OCI-LY7 (cell line): ENCODE measurements at regions not wholly inside any gene's neighbourhood (a gene's known extent, or its start where the extent isn't known, plus 50 kb on each side); places are given as distances from the start of the nearest gene placed in this dataset.
"Not testable (repeated sequence)": the region's sequence is repeated elsewhere in the genome, so short reads cannot be mapped to it uniquely, and the experiment has no call there.

Source experiments
- BruUV-seq: library from RNA; stranded (reverse); fragments of 400-500 nt; replicated peaks from 2 replicates; lab custom pipeline; 2021; lab: Mats Ljungman, UMichigan
- CTCF ChIA-PET: fragments of 300-600 bp; sonication (Branson Sonifier 250); formaldehyde crosslinking; loops from one replicate; lab custom pipeline; 2022; ENCODE audit warnings: antibody characterized with exemption; ENCODE audit not compliant: unreplicated experiment; lab: Charles Lee
- POLR2A ChIA-PET: fragments of 300-600 bp; sonication (Branson Sonifier 250); formaldehyde crosslinking; loops from one replicate; lab custom pipeline; 2022; ENCODE audit warnings: antibody characterized with exemption; lab: Charles Lee
- DNase-seq: peaks from one replicate; pipeline ENCODE4 v3.0.0-alpha.2; 2015; ENCODE audit warnings: low spot score
- H2AFZ ChIP-seq: fragments of 200-600 bp; sonication (generic), shearing (Covaris generic); 2 replicates; pipeline ENCODE4 v1.6.1; 2014; ENCODE audit warnings: mild to moderate bottlenecking, antibody characterized with exemption, low read length, moderate library complexity
- H3K27ac ChIP-seq: fragments of 200-600 bp; sonication (generic); 2 replicates; pipeline ENCODE4 v1.5.1; 2014; ENCODE audit warnings: mixed run types, low read depth, mild to moderate bottlenecking, moderate library complexity, low read length, inconsistent platforms; ENCODE audit not compliant: poor library complexity, severe bottlenecking
- H3K36me3 ChIP-seq: fragments of 200-600 bp; sonication (generic); 2 replicates; pipeline ENCODE4 v1.6.1; 2014; ENCODE audit warnings: mild to moderate bottlenecking, antibody characterized with exemption, low read length, moderate library complexity, mixed read lengths; ENCODE audit not compliant: insufficient read depth
- H3K4me1 ChIP-seq: fragments of 200-600 bp; sonication (generic); 2 replicates; pipeline ENCODE4 v1.5.1; 2014; ENCODE audit warnings: mild to moderate bottlenecking, low read length; ENCODE audit not compliant: insufficient read depth, poor library complexity, severe bottlenecking
- H3K4me2 ChIP-seq: fragments of 200-600 bp; sonication (generic); 2 replicates; pipeline ENCODE4 v1.6.1; 2014; ENCODE audit warnings: mild to moderate bottlenecking, low read length
- H3K4me3 ChIP-seq: fragments of 200-600 bp; sonication (generic); 2 replicates; pipeline ENCODE4 v1.5.1; 2014; ENCODE audit warnings: mild to moderate bottlenecking, low read depth, low read length; ENCODE audit not compliant: poor library complexity, severe bottlenecking
- H3K79me2 ChIP-seq: fragments of 200-600 bp; sonication (generic); 2 replicates; pipeline ENCODE4 v1.6.1; 2016; ENCODE audit warnings: low read depth, mild to moderate bottlenecking, low read length, moderate library complexity, mixed read lengths; ENCODE audit not compliant: insufficient read depth
- H3K9me2 ChIP-seq: fragments of 200-600 bp; sonication (generic); 2 replicates; pipeline ENCODE4 v1.6.1; 2016; ENCODE audit warnings: mild to moderate bottlenecking, low read length, mixed read lengths; ENCODE audit not compliant: insufficient read depth
- H3K9me3 ChIP-seq: fragments of 200-600 bp; sonication (generic); 2 replicates; pipeline ENCODE4 v1.6.1; 2014; ENCODE audit warnings: mild to moderate bottlenecking, mixed run types, low read length, mixed read lengths
- H4K20me1 ChIP-seq: fragments of 200-600 bp; sonication (generic); 2 replicates; pipeline ENCODE4 v1.6.1; 2014; ENCODE audit warnings: mild to moderate bottlenecking, antibody characterized with exemption, low read length, moderate library complexity, mixed read lengths; ENCODE audit not compliant: insufficient read depth
- EZH2phosphoT487 ChIP-seq: fragments of 200-600 bp; sonication (generic); IDR thresholded peaks from 2 replicates; pipeline ENCODE4 v1.6.1; 2018; ENCODE audit warnings: low read depth, borderline replicate concordance, mild to moderate bottlenecking, mixed run types, antibody characterized with exemption, low read length, moderate library complexity, mixed read lengths
- intact Hi-C: fragments of 100-400 bp; cut with micrococcal nuclease; formaldehyde crosslinking; loops from one replicate; pipeline ENCODE4 v1.10.0; 2022; ENCODE audit not compliant: unreplicated experiment
- TF ChIP-seq, protein P1 (sequence below): fragments of 200-600 bp; sonication (generic); conservative IDR thresholded peaks from 2 replicates; pipeline ENCODE4 v1.5.1; 2014; ENCODE audit warnings: mild to moderate bottlenecking, antibody characterized with exemption, low read length, moderate library complexity, mixed read lengths

DNA sequence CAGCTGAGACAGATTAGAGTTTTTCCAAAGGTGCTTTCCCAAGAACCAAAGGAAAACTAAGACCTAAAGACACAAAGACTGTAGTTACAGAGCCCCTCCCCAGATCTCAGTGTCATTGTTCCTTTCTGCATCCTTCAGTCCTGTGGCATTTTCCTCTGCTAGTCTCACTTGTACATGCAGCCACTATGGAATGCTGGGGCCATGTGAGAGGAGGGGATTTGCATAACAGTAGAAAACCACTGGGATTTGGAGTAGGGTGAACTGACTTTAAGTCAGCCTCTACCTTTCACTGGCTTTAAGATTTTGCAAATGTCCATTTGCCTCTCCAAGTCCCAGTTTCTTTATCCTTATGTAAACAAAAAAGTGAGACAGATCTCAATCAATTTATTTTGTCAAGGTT, 119.4 kb upstream of the F3 start:
- intact Hi-C loops, result no loop called here
- ChIA-PET CTCF (no interaction called here), POLR2A (interaction anchor here (1.2 kb wide), 1 partner anchor 10 kb away, joined by 3 read pairs; no protein-coding TSS in a partner anchor)
- BruUV-seq, result no TSS peak
- H3K9me3 ChIP-seq, result no peaks in the 10 kb centered on the region
- H4K20me1 ChIP-seq, result no peaks in the 10 kb centered on the region
- no peak overlapping the region for H2AFZ ChIP-seq
- H3K4me1 ChIP-seq, result no peaks in the 10 kb centered on the region
- H3K36me3 ChIP-seq, result no peaks in the 10 kb centered on the region
- TF ChIP-seq, protein P1, sequence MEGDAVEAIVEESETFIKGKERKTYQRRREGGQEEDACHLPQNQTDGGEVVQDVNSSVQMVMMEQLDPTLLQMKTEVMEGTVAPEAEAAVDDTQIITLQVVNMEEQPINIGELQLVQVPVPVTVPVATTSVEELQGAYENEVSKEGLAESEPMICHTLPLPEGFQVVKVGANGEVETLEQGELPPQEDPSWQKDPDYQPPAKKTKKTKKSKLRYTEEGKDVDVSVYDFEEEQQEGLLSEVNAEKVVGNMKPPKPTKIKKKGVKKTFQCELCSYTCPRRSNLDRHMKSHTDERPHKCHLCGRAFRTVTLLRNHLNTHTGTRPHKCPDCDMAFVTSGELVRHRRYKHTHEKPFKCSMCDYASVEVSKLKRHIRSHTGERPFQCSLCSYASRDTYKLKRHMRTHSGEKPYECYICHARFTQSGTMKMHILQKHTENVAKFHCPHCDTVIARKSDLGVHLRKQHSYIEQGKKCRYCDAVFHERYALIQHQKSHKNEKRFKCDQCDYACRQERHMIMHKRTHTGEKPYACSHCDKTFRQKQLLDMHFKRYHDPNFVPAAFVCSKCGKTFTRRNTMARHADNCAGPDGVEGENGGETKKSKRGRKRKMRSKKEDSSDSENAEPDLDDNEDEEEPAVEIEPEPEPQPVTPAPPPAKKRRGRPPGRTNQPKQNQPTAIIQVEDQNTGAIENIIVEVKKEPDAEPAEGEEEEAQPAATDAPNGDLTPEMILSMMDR, result no peak
- no peak for TF ChIP-seq EZH2phosphoT487
- no peak overlapping the region for H3K27ac ChIP-seq
- no peak for DNase-seq
- H3K4me2 ChIP-seq, result no peak overlapping the region
- H3K9me2 ChIP-seq, result no peaks in the 10 kb centered on the region
- H3K79me2 ChIP-seq, result no peaks in the 10 kb centered on the region
- no peak overlapping the region for H3K4me3 ChIP-seq

DNA sequence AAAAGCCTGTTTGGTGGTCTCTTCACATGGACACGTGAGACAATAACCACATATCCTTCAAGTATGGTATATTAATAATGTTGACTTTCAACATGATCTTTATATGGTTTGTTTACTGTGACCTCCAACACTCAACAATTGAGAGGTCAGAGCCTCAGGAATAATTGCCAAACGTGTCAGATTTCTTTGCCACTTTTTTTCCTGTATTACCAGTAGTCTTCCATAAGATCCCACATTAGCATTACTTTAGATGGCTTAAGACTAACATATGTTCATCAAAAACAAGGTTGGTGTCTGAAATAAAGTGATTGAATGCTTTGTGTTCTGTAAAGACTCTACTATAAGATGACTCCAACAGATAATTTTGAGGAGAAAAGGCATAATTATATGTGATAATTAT, 118.7 kb upstream of the F3 start:
- POLR2A ChIA-PET, result interaction anchor here (0.7 to 1.2 kb wide), 2 partner anchors 10 to 398 kb away, joined by 3 read pairs; no protein-coding TSS in a partner anchor
- H3K9me3 ChIP-seq, result no peaks in the 10 kb centered on the region
- no peak for TF ChIP-seq EZH2phosphoT487
- TF ChIP-seq, protein P1, result no peak

DNA sequence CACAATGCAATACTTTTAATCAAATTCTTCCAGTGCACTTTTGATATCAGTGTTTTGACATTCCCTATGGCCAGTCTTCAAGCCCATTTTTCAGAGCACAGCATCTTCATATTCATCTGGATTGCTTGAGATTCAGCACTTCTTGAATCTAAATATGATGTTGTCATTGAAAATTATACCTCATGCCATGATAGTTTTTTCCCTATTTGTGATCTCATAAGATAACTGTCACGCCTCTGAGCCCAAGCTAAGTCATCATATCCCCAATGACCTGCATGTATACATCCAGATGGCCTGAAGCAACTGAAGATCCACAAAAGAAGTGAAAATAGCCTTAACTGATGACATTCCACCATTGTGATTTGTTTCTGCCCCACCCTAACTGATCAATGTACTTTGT, 117.6 kb upstream of the F3 start:
- intact Hi-C loops, BruUV-seq, CTCF ChIA-PET: not testable (repeated sequence)

More for the DNA sequence above, 118.7 kb upstream of the F3 start:
- Histone ChIP-seq H4K20me1 (no peaks in the 10 kb centered on the region), H3K4me3 (no peak overlapping the region), H2AFZ (no peak overlapping the region), H3K9me2 (no peaks in the 10 kb centered on the region), H3K36me3 (no peaks in the 10 kb centered on the region), H3K4me2 (no peak overlapping the region), H3K79me2 (no peaks in the 10 kb centered on the region), H3K4me1 (no peaks in the 10 kb centered on the region), H3K27ac (no peak overlapping the region)
- no TSS peak for BruUV-seq
- DNase-seq, result no peak
- intact Hi-C loops, result no loop called here
- CTCF ChIA-PET, result no interaction called here

More for the DNA sequence above, 117.6 kb upstream of the F3 start:
- H3K4me1 ChIP-seq, H3K79me2 ChIP-seq, H3K4me2 ChIP-seq, H2AFZ ChIP-seq, H3K9me2 ChIP-seq, H3K36me3 ChIP-seq, H4K20me1 ChIP-seq, DNase-seq, H3K27ac ChIP-seq, POLR2A ChIA-PET, H3K4me3 ChIP-seq, H3K9me3 ChIP-seq: not testable (repeated sequence)
